Neural cell (in vitro differentiated cells): ENCODE measurements at regions not wholly inside any gene's neighbourhood (a gene's known extent, or its start where the extent isn't known, plus 50 kb on each side); places are given as distances from the start of the nearest gene placed in this dataset.

ENCODE experiments used
- EZH2 ChIP-seq: fragments of 200-600, 300-800 bp; shearing (Covaris generic), sonication (generic); IDR thresholded peaks from 2 replicates; pipeline ENCODE4 v1.6.1; 2014; ENCODE audit warnings: antibody characterized with exemption, low read length, borderline replicate concordance, mild to moderate bottlenecking; ENCODE audit not compliant: insufficient read depth, poor library complexity, severe bottlenecking
- POLR2AphosphoS5 ChIP-seq: IDR thresholded peaks from 2 replicates; pipeline ENCODE4 v1.6.1; 2012
- TAF1 ChIP-seq: IDR thresholded peaks from 2 replicates; pipeline ENCODE4 v1.6.1; 2012; ENCODE audit warnings: low read depth
- TF ChIP-seq, protein P1 (sequence below): fragments of 450-650 bp; IDR thresholded peaks from 2 replicates; pipeline ENCODE4 v1.5.1; 2014; ENCODE audit warnings: antibody characterized with exemption, mild to moderate bottlenecking, moderate library complexity; ENCODE audit not compliant: poor library complexity, severe bottlenecking

- TF ChIP-seq TAF1 (no peak), POLR2AphosphoS5 (no peak), EZH2 (no peak)
- TF ChIP-seq, protein P1, sequence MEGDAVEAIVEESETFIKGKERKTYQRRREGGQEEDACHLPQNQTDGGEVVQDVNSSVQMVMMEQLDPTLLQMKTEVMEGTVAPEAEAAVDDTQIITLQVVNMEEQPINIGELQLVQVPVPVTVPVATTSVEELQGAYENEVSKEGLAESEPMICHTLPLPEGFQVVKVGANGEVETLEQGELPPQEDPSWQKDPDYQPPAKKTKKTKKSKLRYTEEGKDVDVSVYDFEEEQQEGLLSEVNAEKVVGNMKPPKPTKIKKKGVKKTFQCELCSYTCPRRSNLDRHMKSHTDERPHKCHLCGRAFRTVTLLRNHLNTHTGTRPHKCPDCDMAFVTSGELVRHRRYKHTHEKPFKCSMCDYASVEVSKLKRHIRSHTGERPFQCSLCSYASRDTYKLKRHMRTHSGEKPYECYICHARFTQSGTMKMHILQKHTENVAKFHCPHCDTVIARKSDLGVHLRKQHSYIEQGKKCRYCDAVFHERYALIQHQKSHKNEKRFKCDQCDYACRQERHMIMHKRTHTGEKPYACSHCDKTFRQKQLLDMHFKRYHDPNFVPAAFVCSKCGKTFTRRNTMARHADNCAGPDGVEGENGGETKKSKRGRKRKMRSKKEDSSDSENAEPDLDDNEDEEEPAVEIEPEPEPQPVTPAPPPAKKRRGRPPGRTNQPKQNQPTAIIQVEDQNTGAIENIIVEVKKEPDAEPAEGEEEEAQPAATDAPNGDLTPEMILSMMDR: no peak
Observed at GRCh38 chr1:239617731-239618130, 231.4 kb downstream of the CHRM3 start.
